HG03575 (cell line): ENCODE measurements at regions not wholly inside any gene's neighbourhood (a gene's known extent, or its start where the extent isn't known, plus 50 kb on each side); places are given as distances from the start of the nearest gene placed in this dataset.

Experiments
- ATAC-seq: cut with Tn5 transposase; IDR thresholded peaks from one replicate; pipeline ENCODE4 v1.9.1; 2021; ENCODE audit not compliant: unreplicated experiment, insufficient number of reproducible peaks, low FRiP score; ENCODE audit errors: extremely low read depth

GRCh38 chr3:30195352-30195751, 411.0 kb upstream of the TGFBR2 start:
- ATAC-seq: no peak

- ATAC-seq: no peak
These were observed 408.2 kb upstream of the TGFBR2 start for GRCh38 chr3:30198162-30198561.

DNA sequence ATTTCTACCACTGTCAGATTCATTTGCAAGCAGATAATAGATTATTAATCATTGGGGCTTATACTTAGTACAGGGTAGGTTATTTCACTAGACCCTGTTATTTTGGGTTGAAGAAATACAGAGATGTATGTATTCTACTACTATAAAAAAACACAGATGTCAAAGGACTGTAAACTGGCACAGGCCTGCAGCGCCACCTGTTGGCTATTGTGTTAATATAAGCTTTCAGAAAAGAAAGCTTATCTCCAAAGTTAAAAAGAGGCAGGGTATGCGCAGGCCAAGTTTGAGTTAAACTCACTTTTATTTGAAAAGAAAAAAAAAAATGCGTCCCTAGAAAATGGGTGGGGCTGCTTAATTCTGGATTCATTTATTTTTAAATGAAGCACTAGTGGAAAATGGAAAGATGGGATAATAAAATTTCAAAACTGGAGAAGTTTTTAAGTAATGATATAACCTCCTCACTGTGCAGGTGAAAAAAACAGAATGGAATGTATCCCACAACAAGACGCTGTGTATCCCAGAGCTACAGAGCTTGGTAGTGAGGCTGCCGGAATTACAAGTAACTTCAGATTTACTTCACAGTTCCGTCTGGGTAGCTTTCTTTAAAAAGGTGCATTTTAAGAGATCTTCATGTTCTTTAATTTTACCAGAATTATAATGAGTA, 407.2 kb upstream of the TGFBR2 start:
- no peak for ATAC-seq

- ATAC-seq: no peak
These were observed 406.5 kb upstream of the TGFBR2 start for GRCh38 chr3:30199855-30200254.

GRCh38 chr3:30201715-30202114, 404.7 kb upstream of the TGFBR2 start:
- no peak for ATAC-seq

GRCh38 chr3:30203301-30203700, 403.1 kb upstream of the TGFBR2 start:
- ATAC-seq: no peak

DNA sequence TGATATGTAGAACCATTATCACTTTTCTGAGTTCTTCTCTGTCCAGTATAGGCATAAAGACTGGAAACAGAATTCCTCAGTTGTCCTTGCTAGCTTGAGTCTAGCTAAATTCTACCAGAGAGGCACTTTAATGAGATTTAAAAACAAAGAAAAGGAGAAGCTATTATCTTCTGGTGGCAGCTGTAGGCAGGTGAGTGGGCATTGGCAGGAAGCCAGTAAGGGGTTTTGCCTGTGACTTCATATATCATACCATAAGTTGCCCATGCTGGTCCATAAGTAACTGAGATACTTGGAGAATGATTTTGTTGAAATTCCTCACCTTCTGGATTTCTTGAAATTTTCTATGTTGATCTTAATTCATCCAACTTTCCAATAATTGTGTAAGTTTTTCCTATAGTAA, 402.3 kb upstream of the TGFBR2 start:
- no peak for ATAC-seq

- ATAC-seq: no peak
These were observed 400.4 kb upstream of the TGFBR2 start for GRCh38 chr3:30206051-30206450.

- no peak for ATAC-seq
These were observed 384.8 kb upstream of the TGFBR2 start for GRCh38 chr3:30221619-30222018.

DNA sequence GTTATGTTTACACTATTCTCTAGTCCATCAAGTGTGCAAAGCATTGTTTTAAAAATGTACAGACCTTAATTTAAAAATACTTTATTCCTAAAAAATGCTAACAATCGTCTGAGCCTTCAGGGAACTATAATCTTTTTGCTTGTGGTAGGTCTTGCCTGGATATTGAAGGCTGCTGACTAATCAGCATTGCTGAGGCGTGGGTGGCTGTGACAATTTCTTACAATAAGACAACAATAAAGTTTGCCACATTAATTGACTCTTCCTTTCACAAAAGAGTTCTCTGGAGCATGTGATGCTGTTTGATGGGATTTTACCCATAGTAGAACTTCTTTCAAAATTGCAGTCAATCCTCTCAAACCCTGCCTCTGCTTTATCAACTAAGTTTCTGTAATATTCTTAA, 384.0 kb upstream of the TGFBR2 start:
- ATAC-seq: no peak

DNA sequence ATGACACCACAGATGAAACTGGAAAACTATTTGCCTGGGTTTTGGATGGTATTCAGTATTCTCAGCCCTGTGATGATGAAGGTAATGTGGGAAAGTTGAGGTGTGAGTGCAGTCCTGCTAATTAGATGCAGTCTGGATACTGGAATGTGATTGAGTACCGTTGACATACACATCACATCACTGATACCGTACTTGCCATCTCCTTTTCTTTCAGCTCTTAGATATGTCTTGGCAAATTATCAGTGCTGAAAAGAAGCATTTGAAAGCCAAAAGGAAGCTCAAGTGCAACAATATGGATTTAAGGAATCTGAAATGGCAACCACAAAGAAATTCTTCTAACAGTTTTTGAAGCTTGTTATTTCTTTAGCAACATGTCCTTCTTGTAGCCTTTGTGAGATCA, 381.4 kb upstream of the TGFBR2 start:
- no peak for ATAC-seq

DNA sequence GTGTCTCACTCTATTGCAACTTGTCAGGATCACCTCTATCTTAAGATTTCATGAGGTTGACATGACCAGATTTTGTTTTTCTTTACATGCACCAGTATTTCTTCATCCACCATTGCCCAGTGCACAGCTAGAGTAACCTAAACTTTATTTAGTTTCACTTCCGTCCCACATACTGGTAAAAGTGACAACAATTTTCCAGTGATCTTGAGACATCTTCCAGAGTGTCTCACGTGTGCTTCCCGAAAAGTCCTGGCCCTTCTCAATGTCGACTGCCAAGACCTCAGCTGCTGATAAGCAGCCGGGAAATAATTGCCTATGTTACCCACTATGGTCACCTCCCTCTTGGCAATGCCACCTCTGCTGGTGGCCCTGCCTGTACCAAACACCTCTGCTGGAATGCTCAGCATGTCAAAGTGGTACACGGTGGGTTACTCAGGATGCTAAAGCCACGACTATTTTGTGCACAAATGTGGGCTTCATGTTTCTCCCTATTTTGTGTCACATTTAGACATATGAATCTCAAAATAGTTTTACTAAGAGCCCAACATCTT, 379.7 kb upstream of the TGFBR2 start:
- no peak for ATAC-seq

- ATAC-seq: no peak
These were observed 378.7 kb upstream of the TGFBR2 start for GRCh38 chr3:30227571-30228301.

DNA sequence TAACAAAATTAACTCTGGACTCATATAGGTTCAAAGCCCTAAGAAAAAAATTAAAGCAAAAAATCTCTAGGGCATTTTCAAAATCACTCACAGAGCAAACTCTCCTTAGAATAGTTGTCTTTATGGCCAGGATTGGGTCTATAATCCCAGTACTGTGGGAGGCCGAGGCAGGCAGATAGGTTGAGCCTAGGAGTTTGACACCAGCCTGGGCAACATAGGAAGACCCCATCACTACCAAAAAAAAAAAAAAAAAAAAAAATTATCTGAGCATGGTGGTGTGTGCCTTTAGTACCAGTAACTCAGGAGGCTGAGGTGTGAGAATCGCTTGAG, 378.1 kb upstream of the TGFBR2 start:
- no peak for ATAC-seq

GRCh38 chr3:30231277-30232141, 374.9 kb upstream of the TGFBR2 start:
- no peak for ATAC-seq

DNA sequence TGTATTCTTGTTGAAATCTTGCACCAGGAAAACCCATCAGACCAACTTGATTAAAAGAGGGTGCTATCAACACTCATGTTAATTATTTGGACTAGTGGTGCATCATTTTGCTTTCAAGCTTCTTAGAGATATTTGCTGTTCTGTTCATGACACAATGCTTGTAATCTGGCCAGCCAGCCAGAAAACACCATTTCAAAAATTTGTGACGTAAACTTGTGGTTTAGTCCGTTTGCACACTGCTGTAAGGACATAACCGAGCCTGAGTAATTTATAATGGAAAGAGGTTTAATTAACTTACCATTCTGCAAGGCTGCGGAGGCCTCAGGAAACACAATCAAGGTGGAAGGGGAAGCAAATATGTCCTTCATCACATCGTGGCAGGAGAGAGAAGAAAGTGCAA, 374.3 kb upstream of the TGFBR2 start:
- no peak for ATAC-seq

DNA sequence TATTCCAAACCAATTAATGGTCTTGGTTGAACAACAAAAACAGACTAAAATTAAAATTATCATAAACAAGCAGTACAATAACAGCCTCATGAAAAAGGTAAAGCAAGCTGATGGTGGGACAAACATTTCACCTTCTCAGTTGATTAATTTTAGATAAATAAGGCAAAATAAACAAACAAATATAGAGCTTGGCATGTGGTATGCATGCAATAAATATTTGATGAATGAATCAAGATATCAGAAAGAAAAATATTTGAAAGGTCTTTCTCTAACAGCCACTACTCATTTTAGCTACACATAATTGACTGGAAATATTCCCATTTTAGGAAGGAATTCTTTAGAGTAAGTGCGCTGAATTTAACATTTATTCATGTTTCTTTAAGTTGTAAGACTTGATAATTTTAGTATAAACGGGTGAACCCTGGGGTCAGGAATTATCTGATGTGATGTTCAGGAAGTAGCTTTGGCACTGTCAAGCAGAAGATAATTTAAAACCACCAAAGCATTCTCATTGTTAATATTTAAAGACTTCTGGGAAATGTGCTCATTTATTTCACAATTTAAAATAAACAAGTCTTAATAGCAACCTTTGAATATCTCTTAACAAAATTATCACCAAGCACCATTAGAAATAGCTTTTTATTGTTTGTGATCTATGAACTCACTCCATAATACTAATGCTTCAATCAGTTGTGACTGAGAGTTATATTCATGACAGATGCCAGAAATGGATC, 372.3 kb upstream of the TGFBR2 start:
- ATAC-seq: no peak

DNA sequence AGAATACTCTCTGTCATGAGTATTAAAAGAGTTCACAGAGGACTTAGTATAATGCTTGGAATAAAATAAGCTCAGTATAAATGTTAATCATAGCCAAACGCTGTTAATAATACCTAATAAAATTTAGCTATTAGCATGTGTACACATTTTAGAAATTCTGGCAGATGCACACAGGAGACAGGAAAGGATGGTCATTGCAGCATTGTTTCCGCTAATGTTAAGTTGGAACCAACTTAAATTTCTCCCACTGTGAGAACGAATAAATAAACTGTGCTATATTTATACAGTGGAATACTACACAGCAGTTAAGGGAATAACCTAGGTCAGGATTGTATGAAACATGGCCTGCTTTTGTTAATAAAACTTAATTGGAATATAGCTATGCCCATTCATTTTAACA, 370.4 kb upstream of the TGFBR2 start:
- ATAC-seq: no peak

DNA sequence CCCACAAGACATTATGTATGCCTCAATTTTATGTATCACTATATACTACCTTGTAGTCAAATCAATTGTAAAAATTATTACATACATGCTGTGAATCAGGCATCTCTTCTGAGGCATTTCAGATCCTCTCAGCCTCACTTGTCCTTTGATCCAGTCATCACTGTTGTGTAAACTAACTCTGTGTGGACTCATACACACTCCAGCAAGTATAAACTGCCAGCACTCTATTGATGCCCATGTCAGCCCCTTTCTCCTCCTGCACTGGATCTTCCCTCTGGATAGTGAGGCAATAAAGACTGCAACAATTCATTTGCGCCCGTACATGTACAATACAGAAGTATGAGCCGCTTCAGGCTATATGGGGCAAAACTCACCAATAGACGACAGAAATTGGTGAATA, 364.7 kb upstream of the TGFBR2 start:
- ATAC-seq: no peak
